ENCODE measurements at regions not wholly inside any gene's neighbourhood (a gene's known extent, or its start where the extent isn't known, plus 50 kb on each side); places are given as distances from the start of the nearest gene placed in this dataset.
"Not testable (repeated sequence)": the region's sequence is repeated elsewhere in the genome, so short reads cannot be mapped to it uniquely, and the experiment has no call there.

DNA sequence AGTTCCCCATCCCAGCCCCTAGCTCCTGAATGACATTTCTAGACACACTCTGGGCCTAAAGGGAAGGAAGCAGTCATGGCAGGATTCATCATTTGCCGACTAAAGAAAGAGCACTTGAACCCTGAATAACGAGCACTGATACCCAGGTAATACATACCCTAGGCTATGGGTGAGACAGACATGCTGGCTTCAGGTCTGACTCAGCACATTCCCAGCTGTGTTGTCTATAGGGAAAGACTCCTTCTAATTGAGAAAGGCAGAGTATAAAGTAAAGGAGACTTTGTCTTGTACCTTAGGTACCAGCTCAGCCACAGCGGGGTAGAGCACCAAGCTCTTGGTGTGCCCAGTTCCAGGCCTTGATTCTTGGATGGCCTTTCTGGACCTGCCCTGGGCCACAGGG, 870.5 kb downstream of the PDCD6IP start:
- Mint-ChIP-seq H3K9me3 (no peaks in the 10 kb centered on the region), H3K4me1 (ENCODE audit: unreplicated experiment) (no peaks in the 10 kb centered on the region), H3K36me3 (no peaks in the 10 kb centered on the region), H3K27me3 (no peaks in the 10 kb centered on the region), H3K27ac (no peak overlapping the region), H3K4me3 (no peak overlapping the region)
- TF ChIP-seq, protein P1, sequence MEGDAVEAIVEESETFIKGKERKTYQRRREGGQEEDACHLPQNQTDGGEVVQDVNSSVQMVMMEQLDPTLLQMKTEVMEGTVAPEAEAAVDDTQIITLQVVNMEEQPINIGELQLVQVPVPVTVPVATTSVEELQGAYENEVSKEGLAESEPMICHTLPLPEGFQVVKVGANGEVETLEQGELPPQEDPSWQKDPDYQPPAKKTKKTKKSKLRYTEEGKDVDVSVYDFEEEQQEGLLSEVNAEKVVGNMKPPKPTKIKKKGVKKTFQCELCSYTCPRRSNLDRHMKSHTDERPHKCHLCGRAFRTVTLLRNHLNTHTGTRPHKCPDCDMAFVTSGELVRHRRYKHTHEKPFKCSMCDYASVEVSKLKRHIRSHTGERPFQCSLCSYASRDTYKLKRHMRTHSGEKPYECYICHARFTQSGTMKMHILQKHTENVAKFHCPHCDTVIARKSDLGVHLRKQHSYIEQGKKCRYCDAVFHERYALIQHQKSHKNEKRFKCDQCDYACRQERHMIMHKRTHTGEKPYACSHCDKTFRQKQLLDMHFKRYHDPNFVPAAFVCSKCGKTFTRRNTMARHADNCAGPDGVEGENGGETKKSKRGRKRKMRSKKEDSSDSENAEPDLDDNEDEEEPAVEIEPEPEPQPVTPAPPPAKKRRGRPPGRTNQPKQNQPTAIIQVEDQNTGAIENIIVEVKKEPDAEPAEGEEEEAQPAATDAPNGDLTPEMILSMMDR (conservative IDR thresholded peaks at IDR 0.05) = no peak
- DNase-seq (ENCODE audit: extremely low spot score, unreplicated experiment) = no peak

- H3K36me3 Mint-ChIP-seq = no peaks in the 10 kb centered on the region
- H3K27ac Mint-ChIP-seq = no peak overlapping the region
- no peaks in the 10 kb centered on the region for H3K27me3 Mint-ChIP-seq
- H3K9me3 Mint-ChIP-seq = no peaks in the 10 kb centered on the region
- H3K4me1 Mint-ChIP-seq (ENCODE audit: unreplicated experiment) = no peaks in the 10 kb centered on the region
- DNase-seq (ENCODE audit: extremely low spot score, unreplicated experiment) = no peak
- H3K4me3 Mint-ChIP-seq = no peak overlapping the region
- TF ChIP-seq, protein P1 (conservative IDR thresholded peaks at IDR 0.05) = no peak
These were observed 871.1 kb downstream of the PDCD6IP start for GRCh38 chr3:34669490-34669889.

GRCh38 chr3:34675383-34676120, 877.1 kb downstream of the PDCD6IP start:
- Mint-ChIP-seq H3K4me3 (no peak overlapping the region), H3K27ac (no peak overlapping the region), H3K4me1 (ENCODE audit: unreplicated experiment) (no peaks in the 10 kb centered on the region), H3K36me3 (no peaks in the 10 kb centered on the region), H3K27me3 (no peaks in the 10 kb centered on the region), H3K9me3 (peaks cover 11% of the 10 kb centered on the region)
- no peak for DNase-seq (ENCODE audit: extremely low spot score, unreplicated experiment)
- TF ChIP-seq, protein P1 (conservative IDR thresholded peaks at IDR 0.05) = no peak

DNA sequence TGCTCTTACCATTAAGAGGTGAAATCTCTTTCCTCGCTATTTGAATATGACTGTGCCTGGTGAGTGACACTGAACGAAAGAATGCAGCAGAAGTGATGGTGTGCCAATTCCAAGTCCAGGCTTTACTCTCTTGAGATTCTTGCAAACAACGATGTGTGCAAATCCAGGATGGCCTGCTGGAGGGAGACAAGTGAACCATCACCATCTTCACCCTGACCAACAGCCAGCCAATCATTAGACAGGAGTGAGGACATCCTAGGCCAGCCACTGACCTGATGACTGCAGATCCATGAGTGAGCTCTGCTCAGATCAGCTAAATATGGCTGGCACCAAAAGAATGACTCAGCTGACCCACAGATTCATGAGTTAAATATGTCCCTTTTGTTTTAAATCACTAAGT, 878.0 kb downstream of the PDCD6IP start:
- TF ChIP-seq, protein P1 (conservative IDR thresholded peaks at IDR 0.05) = no peak
- Mint-ChIP-seq H3K27me3 (no peaks in the 10 kb centered on the region), H3K36me3 (no peaks in the 10 kb centered on the region), H3K27ac (no peak overlapping the region), H3K9me3 (peaks cover 11% of the 10 kb centered on the region), H3K4me1 (ENCODE audit: unreplicated experiment) (no peaks in the 10 kb centered on the region), H3K4me3 (no peak overlapping the region)
- DNase-seq (ENCODE audit: extremely low spot score, unreplicated experiment) = no peak

DNA sequence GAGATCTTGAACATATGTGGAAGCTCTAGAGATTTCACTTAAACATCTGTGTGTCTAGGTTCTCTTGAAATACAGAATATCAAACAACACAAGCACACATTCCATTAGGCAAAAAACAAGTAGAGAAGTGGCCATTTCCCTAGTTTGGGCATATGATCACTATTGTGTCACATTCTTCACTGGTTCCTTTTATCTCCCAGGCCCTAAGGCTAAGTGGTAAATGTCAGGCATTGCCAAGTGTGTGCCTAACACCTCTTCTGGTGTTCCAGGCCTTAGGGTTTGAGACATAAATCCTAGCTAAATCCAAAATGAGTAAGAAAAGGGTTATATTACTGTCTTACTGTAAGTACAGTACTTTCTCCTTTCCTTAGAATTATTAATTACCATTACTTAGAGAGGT, 880.1 kb downstream of the PDCD6IP start:
- Mint-ChIP-seq H3K27me3 (no peaks in the 10 kb centered on the region), H3K36me3 (no peaks in the 10 kb centered on the region), H3K9me3 (peaks cover 11% of the 10 kb centered on the region), H3K4me3 (no peak overlapping the region), H3K27ac (no peak overlapping the region), H3K4me1 (ENCODE audit: unreplicated experiment) (no peaks in the 10 kb centered on the region)
- TF ChIP-seq, protein P1 (conservative IDR thresholded peaks at IDR 0.05) = no peak
- no peak for DNase-seq (ENCODE audit: extremely low spot score, unreplicated experiment)

GRCh38 chr3:34679055-34679454, 880.6 kb downstream of the PDCD6IP start:
- H3K4me1 Mint-ChIP-seq (ENCODE audit: unreplicated experiment); H3K36me3 Mint-ChIP-seq; DNase-seq (ENCODE audit: extremely low spot score, unreplicated experiment); H3K27ac Mint-ChIP-seq; H3K27me3 Mint-ChIP-seq; H3K4me3 Mint-ChIP-seq: not testable (repeated sequence)
- H3K9me3 Mint-ChIP-seq = peaks cover 11% of the 10 kb centered on the region

Measured in type B pancreatic cell (in vitro differentiated cells).